OCI-LY1 (cell line): ENCODE measurements at regions not wholly inside any gene's neighbourhood (a gene's known extent, or its start where the extent isn't known, plus 50 kb on each side); places are given as distances from the start of the nearest gene placed in this dataset.

Experiments
- CTCF ChIP-seq: fragments of 200-600 bp; sonication (generic), shearing (Covaris generic); IDR thresholded peaks from 2 replicates; pipeline ENCODE4 v1.5.1; 2017; ENCODE audit warnings: mild to moderate bottlenecking, antibody characterized with exemption, low read length, moderate library complexity, mixed read lengths
- EZH2 ChIP-seq: fragments of 200-600 bp; sonication (generic), shearing (Covaris generic); IDR thresholded peaks from 2 replicates; pipeline ENCODE4 v1.8.0; 2017; ENCODE audit warnings: borderline replicate concordance, mixed run types, mild to moderate bottlenecking, antibody characterized with exemption, low read length, moderate library complexity, mixed read lengths

- TF ChIP-seq CTCF: no peak
- no peak for TF ChIP-seq EZH2
Measured at GRCh38 chr4:166518776-166519175, 645.7 kb downstream of the TLL1 start.
